ENCODE measurements at regions not wholly inside any gene's neighbourhood (a gene's known extent, or its start where the extent isn't known, plus 50 kb on each side); places are given as distances from the start of the nearest gene placed in this dataset.

- no peak for TF ChIP-seq CTCF (conservative IDR thresholded peaks at IDR 0.05)
- no peak overlapping the region for H3K27ac ChIP-seq
Observed at GRCh38 chr2:217203086-217203485, 343.2 kb upstream of the TNP1 start.

GRCh38 chr2:217199255-217199630 lies 339.4 kb upstream of the TNP1 start:
- no peak overlapping the region for H3K27ac ChIP-seq
- no peak for TF ChIP-seq CTCF (conservative IDR thresholded peaks at IDR 0.05)

- TF ChIP-seq CTCF (conservative IDR thresholded peaks at IDR 0.05), result no peak
- H3K27ac ChIP-seq, result peak overlapping the region; percentile 24; the same call in 1 of the 2 replicates
Observed at GRCh38 chr2:217195658-217196446, 336.0 kb upstream of the TNP1 start.

- H3K27ac ChIP-seq, result no peak overlapping the region
- TF ChIP-seq CTCF (conservative IDR thresholded peaks at IDR 0.05), result no peak
Observed at GRCh38 chr2:217195016-217195415, 335.2 kb upstream of the TNP1 start.

- no peak for TF ChIP-seq CTCF (conservative IDR thresholded peaks at IDR 0.05)
Observed at GRCh38 chr2:217193431-217194340, 333.8 kb upstream of the TNP1 start.

GRCh38 chr2:217192366-217192765 lies 332.5 kb upstream of the TNP1 start:
- no peak overlapping the region for H3K27ac ChIP-seq
- no peak for TF ChIP-seq CTCF (conservative IDR thresholded peaks at IDR 0.05)

More at GRCh38 chr2:217193431-217194340, 333.8 kb upstream of the TNP1 start:
- no peak overlapping the region for H3K27ac ChIP-seq

GRCh38 chr2:217189747-217190146 lies 329.9 kb upstream of the TNP1 start:
- no peak for TF ChIP-seq CTCF (conservative IDR thresholded peaks at IDR 0.05)

More at GRCh38 chr2:217189747-217190146, 329.9 kb upstream of the TNP1 start:
- H3K27ac ChIP-seq, result no peak overlapping the region
